Posterior cingulate gyrus (tissue), 11 donors: ENCODE measurements at regions not wholly inside any gene's neighbourhood (a gene's known extent, or its start where the extent isn't known, plus 50 kb on each side); places are given as distances from the start of the nearest gene placed in this dataset.
"Not testable (repeated sequence)": the region's sequence is repeated elsewhere in the genome, so short reads cannot be mapped to it uniquely, and the experiment has no call there.

Experiments used
- DNase-seq, 10 donors: peaks; one replicate each; pipeline versions ENCODE4 v3.0.0 to v3.0.0-alpha.2; 2020 to 2021; ENCODE audit warnings: mixed read lengths in 3 of 10
- intact Hi-C: fragments of 100-400 bp; cut with DNase I; formaldehyde crosslinking; loops from one replicate; pipeline ENCODE4 v1.15.1; 2023

DNA sequence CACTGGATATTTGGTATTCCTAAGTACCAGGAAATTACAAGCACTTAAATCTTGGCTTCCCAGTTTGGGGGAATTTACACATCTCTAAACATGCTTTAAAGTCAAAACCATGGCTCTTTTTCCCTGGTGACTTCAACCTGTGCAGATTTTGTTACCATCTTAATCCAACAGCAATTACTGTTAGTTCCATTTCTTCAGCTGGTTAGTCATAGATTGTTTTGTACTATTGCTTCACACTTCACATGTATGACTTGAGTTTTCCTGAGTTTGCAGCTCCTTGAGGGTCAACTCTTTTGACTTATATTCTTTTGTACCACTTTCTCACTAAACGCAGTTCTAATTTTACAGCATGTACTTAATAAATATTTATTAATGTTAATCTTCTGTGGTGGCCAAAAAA lies 203.4 kb upstream of the RND3 start:
- intact Hi-C loops = no loop called here
- DNase-seq = no peak

DNA sequence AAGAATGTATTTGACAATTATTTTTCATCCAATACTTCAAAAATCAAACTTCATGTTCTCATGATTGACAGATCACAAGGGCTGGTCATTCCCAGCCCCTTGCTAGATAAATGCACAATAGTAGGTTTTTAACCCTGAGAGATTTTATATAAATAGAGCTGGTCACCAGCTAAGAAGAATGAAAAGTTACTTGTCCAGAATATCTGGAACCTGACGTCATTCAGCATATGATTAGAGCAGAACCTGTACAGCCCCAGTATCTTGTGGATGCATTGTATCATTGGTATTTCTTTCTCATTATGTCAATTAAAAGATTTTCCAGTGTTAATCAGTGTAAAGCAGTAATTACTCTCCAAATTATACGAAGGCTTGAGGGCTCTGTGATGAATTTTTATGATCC lies 202.8 kb upstream of the RND3 start:
- no peak for DNase-seq
- intact Hi-C loops = no loop called here

DNA sequence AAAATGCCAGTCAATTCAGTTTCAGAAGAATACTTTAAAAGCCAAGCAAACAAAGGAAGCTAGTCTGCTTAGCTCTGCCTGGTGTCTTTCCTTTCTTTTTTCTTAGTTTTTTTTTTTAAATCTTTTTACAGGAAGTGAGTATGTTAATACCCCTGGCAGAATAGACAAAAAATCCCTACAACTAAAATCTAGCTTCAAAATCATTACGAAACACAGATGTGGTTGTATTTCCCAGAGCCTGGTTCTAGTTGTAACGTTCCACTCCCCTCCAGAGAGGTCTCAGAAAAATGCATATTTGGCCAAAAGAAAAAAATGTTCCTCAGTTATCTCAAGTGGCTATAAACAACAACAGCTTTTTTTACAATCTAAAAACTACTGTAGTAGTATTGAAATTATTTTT lies 202.1 kb upstream of the RND3 start:
- no peak for DNase-seq

DNA sequence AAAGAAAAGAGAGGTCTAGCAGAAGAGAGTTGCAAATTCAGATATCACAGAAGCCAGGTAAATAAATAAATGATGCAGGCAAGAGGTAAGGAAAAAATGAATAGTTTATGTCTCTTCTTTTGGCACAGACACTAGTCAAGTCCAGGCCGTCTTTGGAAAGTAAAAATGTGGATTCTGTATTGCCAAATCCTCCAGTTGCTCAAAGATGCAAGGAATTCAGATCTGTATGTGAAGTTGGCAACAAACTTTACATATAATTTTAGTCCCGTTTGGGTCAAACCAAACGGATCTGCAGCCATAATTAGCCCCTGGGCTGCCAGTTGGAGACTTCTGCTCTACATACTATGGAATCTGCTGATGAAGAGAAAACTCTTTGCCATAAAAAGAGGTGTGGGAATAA lies 200.5 kb upstream of the RND3 start:
- intact Hi-C loops = no loop called here
- DNase-seq = no peak

More for the DNA sequence above, 202.1 kb upstream of the RND3 start:
- intact Hi-C loops = no loop called here

DNA sequence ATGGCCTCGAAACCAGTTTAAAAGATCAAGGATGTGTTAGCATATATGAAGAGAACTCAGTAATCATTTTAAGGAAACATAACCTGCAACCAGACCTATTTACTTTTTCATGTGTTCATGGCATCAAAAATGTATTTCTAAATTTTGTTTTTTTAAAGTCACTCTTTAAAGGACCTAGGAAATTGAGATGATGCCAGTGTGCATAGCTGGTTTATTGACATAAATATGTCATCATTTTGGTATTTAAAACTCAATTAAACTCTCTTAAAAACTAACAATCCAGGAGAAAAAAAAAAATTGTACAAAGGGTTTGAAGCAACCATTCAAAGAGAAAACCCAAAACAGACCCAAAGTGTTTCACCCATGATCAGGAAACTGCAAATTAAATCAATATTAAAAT lies 198.9 kb upstream of the RND3 start:
- intact Hi-C loops = no loop called here
- no peak for DNase-seq

DNA sequence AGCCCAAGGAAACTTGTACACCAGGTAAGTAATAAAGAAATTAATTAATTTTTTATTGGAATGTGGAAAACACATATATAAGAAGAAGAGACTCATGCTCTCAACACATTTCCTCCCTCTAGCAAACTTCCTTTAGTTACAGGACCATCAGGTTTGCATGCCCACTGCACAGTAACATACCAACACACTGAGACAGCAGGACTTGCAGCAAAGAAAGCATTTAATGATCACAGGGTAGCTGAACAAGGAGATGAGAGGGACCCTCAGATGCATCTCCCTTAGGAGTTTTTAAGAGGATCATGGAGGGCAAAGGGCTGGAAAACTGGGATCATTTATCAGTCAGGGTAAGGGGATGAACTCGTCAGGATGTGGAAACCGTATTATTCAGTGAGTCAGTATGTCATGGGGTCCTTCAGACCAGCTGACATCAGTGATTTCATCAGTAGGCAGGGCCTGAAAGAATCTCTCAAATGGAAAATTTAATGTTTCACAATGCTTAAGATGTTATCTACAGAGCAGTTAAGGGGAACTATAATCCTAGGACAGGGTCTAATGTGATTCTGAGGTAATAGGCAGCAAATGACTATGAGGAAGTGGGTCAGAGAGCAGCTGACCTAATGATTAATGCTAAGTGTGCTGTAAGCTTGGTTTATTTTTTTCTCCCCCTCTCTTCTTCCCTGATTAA lies 193.8 kb upstream of the RND3 start:
- intact Hi-C loops = no loop called here
- DNase-seq = no peak

DNA sequence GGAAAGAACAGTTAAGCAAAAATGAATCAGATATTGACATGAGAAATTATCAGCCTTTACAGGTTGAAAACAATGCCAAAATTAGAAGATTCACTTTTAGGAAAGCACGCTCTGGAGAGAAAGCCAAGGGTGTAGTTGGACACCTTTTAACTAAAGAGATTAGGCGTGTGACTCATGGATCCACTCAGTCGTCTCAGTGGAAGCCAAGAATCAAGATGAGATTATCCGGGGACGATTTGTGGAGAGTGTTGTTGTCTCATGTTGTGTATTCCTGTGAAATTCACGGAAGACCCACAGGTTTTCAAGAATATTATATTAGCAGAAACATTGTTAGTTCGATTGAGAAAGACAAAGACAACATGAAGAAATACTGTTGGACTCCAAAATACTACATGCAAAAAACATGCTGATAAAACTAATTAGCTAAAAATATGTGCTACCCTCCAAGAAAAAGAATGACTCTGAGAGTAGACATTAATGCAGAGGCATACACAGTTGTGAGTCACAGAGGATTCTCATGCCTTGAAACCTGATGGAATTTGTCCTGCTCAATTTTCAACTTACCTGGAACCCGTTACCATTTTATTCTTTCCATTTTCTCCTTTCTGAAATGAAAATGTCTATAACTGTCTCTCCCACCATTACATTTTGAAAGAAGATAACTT lies 192.1 kb upstream of the RND3 start:
- intact Hi-C loops = no loop called here
- no peak for DNase-seq

DNA sequence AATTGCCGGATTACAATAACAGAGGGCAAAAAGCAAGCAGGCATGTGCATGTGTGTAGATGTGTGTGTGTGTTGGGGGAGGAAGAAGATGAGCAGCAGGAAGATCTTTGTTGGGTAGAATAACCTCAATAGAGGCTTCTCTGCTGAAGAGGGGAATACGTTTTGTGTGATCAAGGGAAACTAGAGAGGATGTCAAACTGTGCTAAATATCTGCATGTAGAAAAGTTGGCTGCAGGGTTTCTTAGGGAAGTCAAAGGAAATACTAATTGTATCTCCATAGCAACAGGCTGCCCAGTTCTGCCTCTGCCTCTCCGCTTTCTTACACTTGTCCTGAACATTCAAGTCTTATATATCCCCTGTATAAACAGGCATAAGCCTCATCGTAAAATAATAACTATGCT lies 190.1 kb upstream of the RND3 start:
- no peak for DNase-seq
- intact Hi-C loops = no loop called here

DNA sequence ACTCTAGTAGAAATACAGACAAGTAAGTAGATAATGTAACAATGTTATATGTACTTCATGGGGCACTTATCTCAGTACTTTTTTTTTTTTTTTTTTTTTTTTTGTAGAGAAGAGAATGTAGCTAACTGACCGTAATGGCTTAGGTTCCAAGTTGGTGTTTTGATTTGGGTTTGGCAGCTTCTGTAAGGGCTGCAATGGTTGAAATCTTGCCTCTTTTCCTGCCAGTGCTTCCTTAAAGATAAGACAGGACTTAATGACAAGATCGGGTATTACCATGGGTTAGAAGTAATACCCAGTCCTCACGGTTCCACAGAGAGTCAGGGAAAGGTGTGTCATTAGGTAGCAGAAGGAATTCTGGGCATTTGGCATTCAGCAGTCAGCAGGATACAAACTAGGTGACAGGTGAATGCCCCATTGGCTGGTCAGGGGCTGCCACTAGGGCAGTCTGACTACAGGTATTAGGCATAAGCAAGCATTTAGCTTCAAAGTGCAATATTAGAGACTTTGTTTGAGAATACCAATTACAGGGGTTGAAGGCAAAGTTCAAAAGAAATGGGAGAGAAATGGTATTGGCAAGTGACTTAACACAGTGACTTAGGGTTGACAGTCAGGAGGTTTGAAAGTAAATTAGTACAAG lies 189.4 kb upstream of the RND3 start:
- DNase-seq = no peak
- intact Hi-C loops = no loop called here

DNA sequence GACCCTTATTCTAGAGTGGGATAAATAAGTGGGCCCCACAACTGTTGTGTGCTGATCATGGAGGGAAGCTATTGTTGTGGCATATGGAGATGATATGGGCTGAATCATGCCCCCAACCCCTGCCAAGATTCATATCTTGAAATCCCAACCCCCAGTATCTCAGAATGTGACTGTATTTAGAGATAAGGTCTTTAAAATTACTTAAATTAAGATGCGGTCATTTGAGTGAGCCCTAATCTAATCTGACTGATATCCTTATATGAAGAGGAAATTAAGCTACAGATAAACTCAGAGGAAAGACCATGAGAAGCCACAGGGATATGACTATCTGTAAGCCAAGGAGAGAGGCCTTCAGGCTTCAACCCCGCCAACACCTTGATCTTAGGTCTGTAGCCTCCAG lies 188.3 kb upstream of the RND3 start:
- DNase-seq = no peak
- intact Hi-C loops = no loop called here

DNA sequence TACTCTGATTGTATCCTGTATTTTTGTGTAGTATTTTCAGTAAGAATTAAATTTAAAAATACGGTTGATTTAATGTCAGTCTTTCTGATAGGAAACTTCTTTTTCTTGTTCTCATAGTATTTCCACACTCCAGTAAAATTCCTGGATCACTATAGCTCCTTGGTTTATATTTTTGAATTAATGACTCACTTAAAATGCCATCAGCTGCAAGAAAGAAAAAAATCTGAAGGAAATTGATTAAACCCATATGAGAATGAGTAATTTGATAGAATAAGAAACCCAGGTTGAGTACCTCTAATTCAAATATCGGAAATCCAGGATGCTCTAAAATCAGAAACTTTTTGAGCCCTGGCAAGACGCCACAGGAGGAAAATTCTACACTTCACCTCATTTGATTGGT lies 186.8 kb upstream of the RND3 start:
- intact Hi-C loops = no loop called here
- DNase-seq = no peak

DNA sequence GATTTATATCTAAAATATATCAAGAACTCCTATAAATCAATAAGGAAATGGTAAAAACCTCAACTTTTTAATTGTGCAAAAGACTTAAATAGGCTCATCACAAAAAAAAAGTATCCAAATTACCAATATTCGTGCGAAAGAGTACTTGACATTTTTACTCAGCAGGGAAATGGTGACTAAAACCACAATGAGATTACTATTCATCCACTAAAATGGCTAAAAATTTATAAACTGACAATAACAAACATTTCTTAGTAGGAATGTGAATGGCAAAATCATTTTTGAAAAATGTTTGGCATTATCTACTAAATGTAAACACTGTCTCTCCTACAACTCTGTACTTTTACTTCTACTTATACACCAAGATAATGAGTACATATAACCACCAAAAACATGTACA lies 184.8 kb upstream of the RND3 start:
- intact Hi-C loops = no loop called here
- DNase-seq = no peak

DNA sequence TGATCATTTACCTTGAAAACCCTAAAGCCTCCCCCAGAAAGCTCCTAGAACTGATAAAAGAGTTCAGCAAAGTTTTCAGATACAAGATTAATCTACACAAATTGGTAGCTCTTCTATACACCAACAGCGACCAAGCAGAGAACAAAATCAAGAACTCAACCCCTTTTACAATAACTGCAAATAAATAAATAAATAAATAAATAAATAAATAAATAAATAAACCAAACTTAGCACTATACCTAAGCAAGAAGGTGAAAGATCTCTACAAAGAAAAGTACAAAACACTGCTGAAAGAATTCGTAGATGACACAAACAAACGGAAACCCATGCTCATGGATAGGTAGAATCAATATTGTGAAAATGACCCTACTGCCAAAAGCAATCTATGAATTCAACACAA lies 182.0 kb upstream of the RND3 start:
- intact Hi-C loops = no loop called here

DNA sequence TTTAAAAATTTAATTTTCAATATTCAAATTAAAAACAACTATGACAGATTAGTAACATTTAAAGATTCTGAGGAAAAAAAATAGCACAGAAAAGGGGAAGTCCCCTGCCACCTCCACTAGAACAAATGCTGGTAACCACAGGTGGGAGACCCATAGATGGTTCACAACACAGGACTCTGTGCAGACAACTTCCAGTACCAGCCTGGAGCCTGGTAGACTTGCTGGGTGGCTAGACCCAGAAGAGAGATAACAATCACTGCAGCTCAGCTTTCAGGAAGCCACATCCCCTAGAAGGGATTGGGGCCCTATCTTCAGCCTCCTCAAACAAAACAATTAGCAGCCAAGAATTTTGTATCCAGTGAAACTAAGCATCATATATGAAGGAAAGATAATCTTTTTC lies 179.6 kb upstream of the RND3 start:
- intact Hi-C loops, DNase-seq: not testable (repeated sequence)

More for the DNA sequence above, 182.0 kb upstream of the RND3 start:
- DNase-seq = no peak

DNA sequence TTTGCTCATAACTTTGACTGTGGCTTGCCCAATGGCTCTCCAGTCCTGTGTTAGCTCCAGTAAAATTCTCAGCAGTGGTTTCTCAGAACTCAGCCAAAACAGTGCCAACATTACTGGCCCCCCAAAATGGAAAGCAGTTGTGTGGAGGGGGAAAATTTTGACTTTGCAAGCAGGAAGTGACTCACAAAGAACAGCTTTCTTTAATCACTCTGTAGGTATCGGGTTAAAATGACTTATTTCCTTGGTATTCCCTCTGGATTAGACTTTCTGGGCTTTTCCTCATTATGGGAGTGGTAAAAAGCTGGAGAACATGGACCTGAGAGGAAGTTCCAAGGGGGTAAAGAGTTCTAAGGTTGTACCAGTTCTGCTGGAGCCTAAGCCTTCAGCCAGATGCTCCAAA lies 175.7 kb upstream of the RND3 start:
- intact Hi-C loops = no loop called here
- DNase-seq = no peak

DNA sequence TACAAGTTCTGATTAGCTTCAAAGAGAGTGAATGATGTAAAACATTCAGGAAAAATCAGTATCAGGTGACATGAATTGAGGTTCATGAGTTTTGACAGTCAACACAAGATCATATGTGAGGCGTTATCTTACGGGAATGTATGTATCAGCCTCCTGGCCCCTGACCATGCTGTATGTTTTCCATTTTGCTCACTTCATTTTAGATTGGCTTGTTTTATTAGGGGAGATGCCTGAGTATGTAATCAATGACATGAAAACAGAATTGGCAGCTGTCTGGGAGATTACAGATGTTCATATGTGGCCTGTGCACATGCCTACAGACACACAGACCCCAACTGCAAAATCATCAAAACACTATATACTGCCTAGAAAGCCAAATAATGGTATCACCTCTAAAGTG lies 168.5 kb upstream of the RND3 start:
- intact Hi-C loops = no loop called here

DNA sequence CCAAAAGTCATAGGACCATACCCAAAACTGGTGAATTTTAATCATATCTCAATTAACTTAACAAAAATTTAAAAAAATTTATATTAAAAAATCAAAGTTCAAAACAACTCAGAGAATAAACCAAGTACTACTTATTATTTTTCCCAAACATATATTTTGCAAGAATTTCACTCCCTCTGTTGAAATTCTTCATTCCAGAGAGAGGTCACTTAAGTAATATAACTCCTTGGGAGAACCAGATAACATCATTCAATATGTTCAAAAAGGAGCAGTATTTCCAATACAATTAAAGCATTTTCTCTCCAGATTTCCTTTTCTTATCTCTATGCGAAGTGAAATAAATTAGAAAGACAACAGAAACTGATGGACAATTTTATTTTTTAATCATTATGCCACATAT lies 165.9 kb upstream of the RND3 start:
- no peak for DNase-seq
- intact Hi-C loops = no loop called here

More for the DNA sequence above, 168.5 kb upstream of the RND3 start:
- DNase-seq = no peak

DNA sequence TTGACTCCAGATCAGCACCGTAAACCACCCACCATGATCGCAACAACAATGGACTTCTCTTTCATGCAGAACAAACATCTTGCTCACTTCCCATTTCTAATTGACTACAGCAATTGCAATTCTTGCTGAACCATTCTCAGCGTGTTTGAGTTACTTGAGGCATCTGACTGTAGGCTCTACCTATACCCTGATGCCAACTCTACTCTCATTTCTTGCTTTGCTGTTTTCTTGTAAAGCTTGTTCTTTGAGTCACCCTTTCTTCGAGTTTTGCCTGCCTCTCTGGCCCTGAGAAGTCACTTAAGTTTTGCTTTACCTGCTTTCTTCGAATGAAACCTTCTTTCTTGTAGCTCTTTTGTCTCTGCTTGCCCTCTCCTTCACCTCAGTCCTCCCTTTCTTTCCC lies 160.5 kb upstream of the RND3 start:
- no peak for DNase-seq
- intact Hi-C loops = no loop called here

DNA sequence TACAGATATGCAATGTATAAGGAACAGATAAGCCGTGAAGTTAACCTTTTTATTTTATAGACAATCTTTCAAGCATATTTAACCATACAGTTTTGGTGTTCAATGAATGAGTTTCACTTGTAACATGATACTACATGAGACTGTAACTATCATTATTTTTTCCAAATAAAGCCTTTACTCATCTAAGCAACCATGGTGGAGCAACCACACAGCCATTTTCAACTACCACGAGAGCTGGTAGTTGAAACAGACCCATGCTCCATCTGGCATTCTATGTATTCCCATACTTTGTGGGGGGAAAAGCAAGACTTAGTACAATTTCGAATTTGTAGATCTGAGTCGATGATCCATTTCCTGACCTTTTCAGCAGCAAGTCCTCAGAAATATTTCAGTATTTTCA lies 159.3 kb upstream of the RND3 start:
- intact Hi-C loops = no loop called here
- no peak for DNase-seq

DNA sequence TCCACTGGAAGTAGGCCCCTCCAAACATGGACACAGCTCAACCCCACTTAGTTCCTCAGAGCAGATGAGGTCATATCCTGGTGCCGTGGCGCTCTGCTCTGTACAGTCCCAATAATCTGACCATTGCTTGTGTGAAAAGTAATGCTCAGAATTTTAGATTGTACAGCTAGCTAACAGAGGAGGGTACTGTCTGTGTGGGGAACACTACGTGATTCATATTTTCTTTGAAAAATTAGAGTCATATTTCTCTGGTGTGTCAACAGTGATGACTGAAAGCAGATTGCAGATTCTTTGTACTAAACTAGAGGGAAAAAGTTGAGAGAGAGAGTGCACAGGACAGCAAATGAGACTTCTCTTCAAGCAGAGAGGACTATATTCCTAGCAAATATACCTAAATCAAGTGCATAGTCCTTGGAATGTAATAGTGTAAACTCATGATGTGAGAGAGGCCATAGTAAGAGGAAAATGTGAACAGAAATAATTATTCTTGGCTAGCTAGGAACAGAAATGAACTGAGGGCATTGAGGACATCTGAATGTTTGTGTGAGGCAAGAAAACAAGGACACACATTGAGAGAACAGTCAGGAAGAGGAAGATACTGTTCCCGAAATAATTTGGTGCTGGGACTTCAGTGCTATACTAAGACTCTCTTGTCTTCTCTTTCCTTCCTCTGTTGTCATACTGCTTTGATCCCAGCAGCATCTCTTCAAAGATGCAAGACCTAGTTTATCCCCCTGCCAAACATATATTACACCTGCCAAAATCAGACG lies 157.0 kb upstream of the RND3 start:
- no peak for DNase-seq
- intact Hi-C loops = no loop called here

DNA sequence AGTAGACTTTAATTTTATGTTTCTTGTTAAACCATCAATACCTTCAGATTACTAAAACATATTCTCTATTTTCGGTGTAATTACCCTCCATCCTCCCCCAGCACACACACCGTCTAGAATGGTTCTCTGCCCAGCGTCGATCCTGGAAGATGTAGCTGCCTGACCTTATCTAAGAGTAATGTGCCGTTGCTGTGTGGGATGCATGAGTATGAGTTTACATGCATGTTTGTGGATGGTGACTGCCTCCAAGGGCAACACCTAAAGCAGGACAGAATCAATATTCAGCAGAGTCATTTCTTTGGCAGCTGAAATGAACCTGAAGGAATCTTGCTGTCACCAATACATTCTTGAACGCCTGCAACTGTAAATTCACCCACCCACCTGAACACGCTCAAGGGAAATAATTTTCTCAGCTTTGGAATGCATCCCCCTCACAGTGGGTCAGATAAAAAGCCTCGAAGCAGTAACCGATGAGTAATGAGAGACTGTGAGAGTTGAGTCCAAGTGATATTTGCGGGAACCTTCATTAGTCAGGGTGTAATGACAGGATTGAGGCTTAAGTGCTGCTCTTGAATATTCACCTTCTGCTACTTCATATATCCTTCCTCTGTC lies 155.8 kb upstream of the RND3 start:
- DNase-seq = no peak
- intact Hi-C loops = no loop called here
